Lower lobe of right lung (tissue), 2 donors: ENCODE measurements at regions not wholly inside any gene's neighbourhood (a gene's known extent, or its start where the extent isn't known, plus 50 kb on each side); places are given as distances from the start of the nearest gene placed in this dataset.

Experiments
- ATAC-seq, 2 donors: fragments of 200-7000 bp; cut with Tn5 transposase; one replicate each; pipeline ENCODE4 v1.9.1; 2020 to 2022; ENCODE audit warnings: mild to moderate bottlenecking in 2 of 2, moderate library complexity in 2 of 2
- DNase-seq: peaks from one replicate; pipeline ENCODE4 v3.0.0-alpha.2; 2020
- H3K27ac ChIP-seq: fragments of 200-600 bp; one replicate; pipeline ENCODE4 v1.8.0; 2022
- H3K27me3 ChIP-seq: fragments of 200-600 bp; one replicate; pipeline ENCODE4 v1.8.0; 2022; ENCODE audit warnings: low read depth
- H3K36me3 ChIP-seq: fragments of 200-600 bp; one replicate; pipeline ENCODE4 v1.8.0; 2022; ENCODE audit warnings: mild to moderate bottlenecking
- H3K4me1 ChIP-seq: fragments of 200-600 bp; one replicate; pipeline ENCODE4 v1.8.0; 2022
- H3K4me3 ChIP-seq: fragments of 200-600 bp; one replicate; pipeline ENCODE4 v1.8.0; 2022; ENCODE audit warnings: mild to moderate bottlenecking
- H3K9me3 ChIP-seq: fragments of 200-600 bp; one replicate; pipeline ENCODE4 v1.8.0; 2022
- intact Hi-C: fragments of 100-400 bp; cut with DNase I; formaldehyde crosslinking; loops from one replicate; pipeline ENCODE4 v1.11.0; 2022
- TF ChIP-seq, protein P1 (sequence below): fragments of 200-600 bp; IDR thresholded peaks from one replicate; pipeline ENCODE4 v1.8.0; 2022; ENCODE audit warnings: antibody characterized with exemption, mild to moderate bottlenecking
- donor health status: DM: no; HTN: yes; CAD: no; lungs with severe emphysema.

DNA sequence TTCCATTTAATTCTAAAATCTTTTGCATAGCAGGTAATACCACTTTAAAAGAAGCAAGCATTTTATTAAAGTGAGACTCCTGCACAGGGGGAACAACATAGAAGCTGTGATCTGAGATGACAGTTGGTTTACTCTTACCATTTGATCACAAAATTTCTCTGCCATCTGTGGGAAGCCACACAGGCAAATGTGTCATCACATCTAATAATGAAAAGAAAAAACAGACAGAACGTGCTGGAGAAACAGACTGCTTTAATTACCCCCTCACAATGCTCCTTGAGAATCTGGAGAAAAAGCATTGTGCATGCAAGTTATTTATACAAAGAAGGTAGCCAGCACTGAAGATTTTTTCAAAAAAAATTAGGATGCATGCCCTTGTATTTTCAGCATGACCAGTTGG is 165.2 kb upstream of the PTER start:
- H3K9me3 ChIP-seq: no peaks in the 10 kb centered on the region
- no peaks in the 10 kb centered on the region for H3K27me3 ChIP-seq
- no peaks in the 10 kb centered on the region for H3K4me1 ChIP-seq
- no peak overlapping the region for H3K4me3 ChIP-seq
- TF ChIP-seq, protein P1, sequence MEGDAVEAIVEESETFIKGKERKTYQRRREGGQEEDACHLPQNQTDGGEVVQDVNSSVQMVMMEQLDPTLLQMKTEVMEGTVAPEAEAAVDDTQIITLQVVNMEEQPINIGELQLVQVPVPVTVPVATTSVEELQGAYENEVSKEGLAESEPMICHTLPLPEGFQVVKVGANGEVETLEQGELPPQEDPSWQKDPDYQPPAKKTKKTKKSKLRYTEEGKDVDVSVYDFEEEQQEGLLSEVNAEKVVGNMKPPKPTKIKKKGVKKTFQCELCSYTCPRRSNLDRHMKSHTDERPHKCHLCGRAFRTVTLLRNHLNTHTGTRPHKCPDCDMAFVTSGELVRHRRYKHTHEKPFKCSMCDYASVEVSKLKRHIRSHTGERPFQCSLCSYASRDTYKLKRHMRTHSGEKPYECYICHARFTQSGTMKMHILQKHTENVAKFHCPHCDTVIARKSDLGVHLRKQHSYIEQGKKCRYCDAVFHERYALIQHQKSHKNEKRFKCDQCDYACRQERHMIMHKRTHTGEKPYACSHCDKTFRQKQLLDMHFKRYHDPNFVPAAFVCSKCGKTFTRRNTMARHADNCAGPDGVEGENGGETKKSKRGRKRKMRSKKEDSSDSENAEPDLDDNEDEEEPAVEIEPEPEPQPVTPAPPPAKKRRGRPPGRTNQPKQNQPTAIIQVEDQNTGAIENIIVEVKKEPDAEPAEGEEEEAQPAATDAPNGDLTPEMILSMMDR: no peak
- DNase-seq (no peak), ATAC-seq (no peak)
- intact Hi-C loops: no loop called here
- no peak overlapping the region for H3K27ac ChIP-seq
- no peaks in the 10 kb centered on the region for H3K36me3 ChIP-seq

DNA sequence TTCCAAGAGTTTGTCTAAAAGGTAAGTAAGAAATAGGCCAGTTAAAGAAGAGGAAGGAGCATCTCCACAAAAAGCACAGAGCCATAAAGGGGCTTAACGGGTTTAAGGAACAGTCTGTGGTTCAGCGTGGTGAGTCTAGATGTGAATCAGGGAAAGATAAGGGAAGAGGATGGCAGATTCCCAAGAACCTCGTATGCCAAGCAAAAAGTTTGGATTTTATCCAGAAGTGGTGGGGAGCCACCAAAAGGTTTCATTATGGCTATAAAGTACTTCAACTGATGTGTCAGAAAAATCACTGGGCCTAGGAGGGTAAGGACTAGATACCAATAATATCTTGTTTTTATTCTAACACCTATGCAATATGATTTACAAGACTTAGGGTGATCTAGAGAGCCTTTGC is 161.9 kb upstream of the PTER start:
- H3K27me3 ChIP-seq: no peaks in the 10 kb centered on the region
- no peak overlapping the region for H3K27ac ChIP-seq
- TF ChIP-seq, protein P1: no peak
- intact Hi-C loops: no loop called here
- H3K9me3 ChIP-seq: no peaks in the 10 kb centered on the region
- no peak for DNase-seq
- H3K4me1 ChIP-seq: no peaks in the 10 kb centered on the region
- ATAC-seq: no peak
- no peaks in the 10 kb centered on the region for H3K36me3 ChIP-seq
- no peak overlapping the region for H3K4me3 ChIP-seq

DNA sequence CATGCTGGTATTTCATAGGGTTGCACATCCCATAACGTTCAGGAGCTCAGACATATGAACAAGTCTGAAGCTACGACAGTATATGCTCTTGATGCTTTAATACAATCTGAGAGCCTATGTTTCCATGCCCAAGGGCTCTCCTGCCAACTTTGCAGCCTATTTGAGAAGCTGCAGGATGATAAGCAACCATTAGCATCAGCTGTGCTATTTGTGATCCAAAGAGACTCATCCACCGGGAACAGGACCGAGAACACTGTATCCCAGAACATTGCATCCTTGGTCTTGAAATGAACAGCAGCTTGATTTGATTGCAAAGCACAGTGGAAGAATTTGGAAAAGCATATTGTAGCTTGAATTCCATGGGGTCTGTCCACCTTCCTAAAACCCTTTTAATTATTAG is 156.2 kb upstream of the PTER start:
- intact Hi-C loops: no loop called here
- no peaks in the 10 kb centered on the region for H3K4me1 ChIP-seq
- no peaks in the 10 kb centered on the region for H3K9me3 ChIP-seq
- H3K4me3 ChIP-seq: no peak overlapping the region
- no peaks in the 10 kb centered on the region for H3K27me3 ChIP-seq
- no peak overlapping the region for H3K27ac ChIP-seq
- no peak for ATAC-seq
- TF ChIP-seq, protein P1: no peak
- no peaks in the 10 kb centered on the region for H3K36me3 ChIP-seq
- DNase-seq: no peak

DNA sequence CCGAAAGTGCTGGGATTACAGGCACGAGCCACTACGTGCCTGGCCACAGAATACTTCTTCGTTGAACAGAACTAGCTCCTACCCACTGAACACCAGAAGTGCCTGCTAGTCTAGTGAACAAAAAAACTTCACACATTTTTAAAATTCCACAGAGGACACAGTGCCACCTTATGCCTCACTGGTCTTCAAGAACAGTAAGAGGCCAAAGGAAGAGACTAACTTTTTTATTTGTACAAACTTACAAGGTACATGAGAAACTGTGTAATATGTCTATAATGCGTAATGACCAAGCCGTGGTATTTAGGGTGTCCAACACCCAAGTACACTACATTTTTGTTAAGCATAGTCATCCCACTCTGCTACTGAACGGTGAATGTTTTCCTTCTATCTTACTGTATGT is 144.4 kb upstream of the PTER start:
- H3K4me3 ChIP-seq: no peak overlapping the region
- H3K4me1 ChIP-seq: no peaks in the 10 kb centered on the region
- H3K9me3 ChIP-seq: no peaks in the 10 kb centered on the region
- DNase-seq (no peak), ATAC-seq (no peak)
- no peaks in the 10 kb centered on the region for H3K36me3 ChIP-seq
- TF ChIP-seq, protein P1: no peak
- H3K27ac ChIP-seq: no peak overlapping the region
- H3K27me3 ChIP-seq: no peaks in the 10 kb centered on the region
- intact Hi-C loops: no loop called here

DNA sequence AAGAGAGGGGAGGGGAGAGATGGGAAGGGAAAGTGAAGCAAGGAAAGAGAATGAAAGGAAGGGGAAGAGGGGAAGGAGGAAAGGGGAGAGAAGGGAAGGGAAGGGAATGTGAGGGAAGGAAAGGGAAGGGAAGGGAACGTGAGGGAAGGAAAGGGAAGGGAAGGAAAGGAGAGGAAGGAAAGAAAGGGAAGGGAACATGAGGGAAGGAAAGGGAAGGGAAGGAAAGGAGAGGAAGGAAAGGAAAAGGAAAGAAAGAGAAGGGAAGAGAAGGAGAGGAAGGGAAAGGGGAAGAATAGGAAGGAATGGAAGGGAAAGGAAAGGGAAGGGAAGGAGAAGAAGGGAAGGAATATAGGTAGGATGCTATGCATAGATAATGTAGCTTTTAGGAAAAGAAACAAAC is 139.7 kb upstream of the PTER start:
- Histone ChIP-seq H3K36me3 (no peaks in the 10 kb centered on the region), H3K27ac (no peak overlapping the region), H3K4me1 (no peaks in the 10 kb centered on the region), H3K4me3 (no peak overlapping the region), H3K9me3 (no peaks in the 10 kb centered on the region), H3K27me3 (no peaks in the 10 kb centered on the region)
- TF ChIP-seq, protein P1: no peak
- intact Hi-C loops: loop anchor here (5.0 kb wide), 1 partner anchor 205 kb away; no protein-coding TSS in a partner anchor
- no peak for DNase-seq
- no peak for ATAC-seq

DNA sequence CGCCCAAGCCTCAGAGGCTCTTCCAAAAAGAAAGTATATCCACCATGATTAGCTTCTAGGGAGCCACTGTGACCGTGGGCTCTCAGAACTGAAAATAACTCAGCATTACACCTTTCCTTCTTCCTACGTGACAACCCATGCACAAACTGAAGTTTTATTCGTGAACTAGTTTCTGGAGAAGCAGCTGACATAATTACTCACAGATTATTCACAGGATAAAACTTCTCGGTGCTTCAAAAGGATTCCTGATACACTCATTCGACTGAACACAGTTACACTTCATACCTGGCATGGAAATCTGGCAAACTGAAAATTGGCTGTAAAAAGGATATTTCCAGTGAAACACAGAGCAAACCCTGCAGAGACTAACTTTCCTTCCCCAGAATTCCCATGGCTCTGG is 139.2 kb upstream of the PTER start:
- no peak for DNase-seq
- H3K27ac ChIP-seq: no peak overlapping the region
- H3K4me3 ChIP-seq: no peak overlapping the region
- no peaks in the 10 kb centered on the region for H3K27me3 ChIP-seq
- intact Hi-C loops: loop anchor here (5.0 kb wide), 1 partner anchor 205 kb away; no protein-coding TSS in a partner anchor
- H3K36me3 ChIP-seq: no peaks in the 10 kb centered on the region
- no peaks in the 10 kb centered on the region for H3K4me1 ChIP-seq
- TF ChIP-seq, protein P1: no peak
- no peaks in the 10 kb centered on the region for H3K9me3 ChIP-seq
- no peak for ATAC-seq
